Activated B cell treated with CpG ODN at 0.5 μM for 24 hours (primary cell): ENCODE measurements at regions not wholly inside any gene's neighbourhood (a gene's known extent, or its start where the extent isn't known, plus 50 kb on each side); places are given as distances from the start of the nearest gene placed in this dataset.
A peak's percentile ranks its signal among the peaks of the same experiment; 100 is the strongest.

Experiments used
- ATAC-seq: fragments of 200-7000 bp; cut with Tn5 transposase; one replicate; pipeline ENCODE4 v1.10.0; 2021; ENCODE audit warnings: low read depth, mild to moderate bottlenecking, moderate library complexity
- CTCF ChIA-PET: fragments of 350-600 bp; sonication (Branson Sonifier 250); formaldehyde crosslinking; loops from one replicate; lab custom pipeline; 2021; ENCODE audit warnings: antibody characterized with exemption; lab: Charles Lee
- POLR2A ChIA-PET: fragments of 350-600 bp; sonication (Branson Sonifier 250); formaldehyde crosslinking; loops from one replicate; lab custom pipeline; 2021; ENCODE audit warnings: antibody characterized with exemption; lab: Charles Lee
- DNase-seq: peaks from one replicate; pipeline ENCODE4 v3.0.0; 2022
- H3K27ac Mint-ChIP-seq: one replicate; pipeline ENCODE4 v1.8.0; 2020; ENCODE audit warnings: mixed read lengths
- H3K27me3 Mint-ChIP-seq: one replicate; pipeline ENCODE4 v1.8.0; 2021; ENCODE audit warnings: mixed read lengths
- H3K36me3 Mint-ChIP-seq: one replicate; pipeline ENCODE4 v1.8.0; 2021; ENCODE audit warnings: low read depth, mixed read lengths
- H3K4me1 Mint-ChIP-seq: one replicate; pipeline ENCODE4 v1.8.0; 2021; ENCODE audit warnings: mixed read lengths
- H3K4me3 Mint-ChIP-seq: one replicate; pipeline ENCODE4 v1.8.0; 2020; ENCODE audit warnings: mild to moderate bottlenecking, mixed read lengths
- H3K9me3 Mint-ChIP-seq: one replicate; pipeline ENCODE4 v1.8.0; 2020; ENCODE audit warnings: mixed read lengths
- intact Hi-C: fragments of 100-400 bp; cut with micrococcal nuclease; formaldehyde crosslinking; loops from one replicate; pipeline ENCODE4 v1.15.1; 2024
- TF ChIP-seq, protein P1 (sequence below): fragments of 200-600 bp; IDR thresholded peaks from one replicate; pipeline ENCODE4 v1.8.0; 2022; ENCODE audit warnings: antibody characterized with exemption, mild to moderate bottlenecking

DNA sequence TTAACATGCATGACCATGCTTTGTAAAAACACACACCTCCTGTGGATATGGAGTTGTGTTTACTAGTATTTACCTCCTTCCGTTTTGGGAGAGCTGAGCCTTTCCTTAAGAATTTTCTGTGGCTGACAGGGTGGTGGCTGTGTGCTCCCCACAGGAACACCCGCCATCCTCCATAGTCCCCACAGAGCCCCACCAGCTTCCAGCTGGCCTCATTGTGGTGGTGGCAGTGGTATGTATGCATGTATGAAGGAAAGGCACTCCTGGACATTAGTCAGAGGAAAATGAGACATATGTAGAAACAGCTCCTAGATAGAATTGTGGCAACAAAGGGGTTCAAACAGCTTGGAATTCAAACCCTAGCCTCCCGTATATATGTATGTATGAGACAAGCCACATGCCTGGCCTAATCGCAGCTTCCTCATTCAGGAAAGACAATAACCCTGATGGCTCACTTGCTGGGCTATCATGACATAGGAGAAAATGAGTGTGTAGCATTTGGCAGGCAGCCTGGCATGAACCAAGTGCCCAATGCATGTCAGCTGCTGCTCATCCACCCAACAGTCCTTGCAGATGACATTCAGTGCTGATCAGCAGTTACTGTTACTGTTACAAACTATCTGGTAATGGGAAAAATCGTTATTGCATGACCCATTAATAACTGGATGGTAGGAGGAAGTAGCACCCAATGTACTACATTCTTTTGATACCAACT lies 459.7 kb downstream of the EBF1 start:
- ATAC-seq (no peak), DNase-seq (no peak)
- TF ChIP-seq, protein P1, sequence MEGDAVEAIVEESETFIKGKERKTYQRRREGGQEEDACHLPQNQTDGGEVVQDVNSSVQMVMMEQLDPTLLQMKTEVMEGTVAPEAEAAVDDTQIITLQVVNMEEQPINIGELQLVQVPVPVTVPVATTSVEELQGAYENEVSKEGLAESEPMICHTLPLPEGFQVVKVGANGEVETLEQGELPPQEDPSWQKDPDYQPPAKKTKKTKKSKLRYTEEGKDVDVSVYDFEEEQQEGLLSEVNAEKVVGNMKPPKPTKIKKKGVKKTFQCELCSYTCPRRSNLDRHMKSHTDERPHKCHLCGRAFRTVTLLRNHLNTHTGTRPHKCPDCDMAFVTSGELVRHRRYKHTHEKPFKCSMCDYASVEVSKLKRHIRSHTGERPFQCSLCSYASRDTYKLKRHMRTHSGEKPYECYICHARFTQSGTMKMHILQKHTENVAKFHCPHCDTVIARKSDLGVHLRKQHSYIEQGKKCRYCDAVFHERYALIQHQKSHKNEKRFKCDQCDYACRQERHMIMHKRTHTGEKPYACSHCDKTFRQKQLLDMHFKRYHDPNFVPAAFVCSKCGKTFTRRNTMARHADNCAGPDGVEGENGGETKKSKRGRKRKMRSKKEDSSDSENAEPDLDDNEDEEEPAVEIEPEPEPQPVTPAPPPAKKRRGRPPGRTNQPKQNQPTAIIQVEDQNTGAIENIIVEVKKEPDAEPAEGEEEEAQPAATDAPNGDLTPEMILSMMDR, result no peak
- H3K9me3 Mint-ChIP-seq, result peaks cover 2% of the 10 kb centered on the region
- H3K27me3 Mint-ChIP-seq, result no peaks in the 10 kb centered on the region
- no peak overlapping the region for H3K4me3 Mint-ChIP-seq
- POLR2A ChIA-PET, result interaction anchor here (0.6 kb wide), 1 partner anchor 81 kb away, joined by 3 read pairs; no protein-coding TSS in a partner anchor
- H3K27ac Mint-ChIP-seq, result no peak overlapping the region
- CTCF ChIA-PET, result no interaction called here
- H3K4me1 Mint-ChIP-seq, result peaks cover 16% of the 10 kb centered on the region
- intact Hi-C loops, result no loop called here
- no peaks in the 10 kb centered on the region for H3K36me3 Mint-ChIP-seq

DNA sequence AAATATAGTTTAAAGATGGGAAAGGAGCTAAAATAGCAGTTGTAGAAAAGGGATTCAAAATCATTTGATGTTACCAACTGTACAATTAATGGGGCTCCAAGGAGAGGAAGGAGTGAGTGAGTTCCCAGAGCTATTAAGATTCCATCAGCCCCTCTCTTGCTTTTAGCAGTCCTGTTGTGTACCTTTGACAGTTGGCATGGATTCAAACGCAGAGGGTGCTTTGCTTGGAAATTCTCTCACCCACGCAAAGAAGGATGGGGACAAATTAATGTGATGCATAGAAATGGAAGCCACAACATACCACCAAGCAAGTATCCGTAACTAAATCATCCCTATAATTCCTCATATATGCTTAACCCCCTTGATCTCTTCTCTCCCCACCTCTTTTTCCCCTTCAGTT lies 461.3 kb downstream of the EBF1 start:
- H3K9me3 Mint-ChIP-seq, result peaks cover 2% of the 10 kb centered on the region
- no peak overlapping the region for H3K27ac Mint-ChIP-seq
- H3K4me3 Mint-ChIP-seq, result no peak overlapping the region
- TF ChIP-seq, protein P1, result no peak
- no peaks in the 10 kb centered on the region for H3K27me3 Mint-ChIP-seq
- H3K4me1 Mint-ChIP-seq, result peaks cover 14% of the 10 kb centered on the region
- ATAC-seq, result no peak
- DNase-seq, result no peak
- intact Hi-C loops, result no loop called here
- ChIA-PET POLR2A (no interaction called here), CTCF (no interaction called here)
- H3K36me3 Mint-ChIP-seq, result no peaks in the 10 kb centered on the region

DNA sequence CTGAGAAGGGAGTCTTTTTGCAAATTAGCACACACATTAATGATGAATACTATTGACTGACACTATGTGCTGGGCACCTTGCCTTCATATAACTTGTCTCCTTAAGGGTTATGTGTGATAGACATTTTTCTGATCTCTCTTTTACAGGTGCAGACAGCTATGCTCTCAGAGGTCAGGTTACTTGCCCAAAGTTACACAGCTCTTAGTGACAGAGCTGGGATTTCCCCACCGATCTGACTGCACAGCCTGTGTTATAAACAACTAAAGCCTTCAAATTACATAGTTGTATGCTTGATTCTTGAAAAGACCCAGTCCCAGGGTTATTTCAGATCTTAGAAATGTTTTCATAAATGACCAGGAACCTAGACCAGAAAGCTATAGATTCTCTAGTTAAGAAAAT lies 462.7 kb downstream of the EBF1 start:
- Mint-ChIP-seq H3K36me3 (no peaks in the 10 kb centered on the region), H3K4me1 (peaks cover 14% of the 10 kb centered on the region), H3K9me3 (peaks cover 2% of the 10 kb centered on the region), H3K4me3 (no peak overlapping the region), H3K27ac (no peak overlapping the region), H3K27me3 (no peaks in the 10 kb centered on the region)
- intact Hi-C loops, result no loop called here
- POLR2A ChIA-PET, result interaction anchor here (1.0 kb wide), 1 partner anchor 10 kb away, joined by 4 read pairs; no protein-coding TSS in a partner anchor
- CTCF ChIA-PET, result no interaction called here
- ATAC-seq (peak; percentile 52), DNase-seq (no peak)
- TF ChIP-seq, protein P1, result no peak

DNA sequence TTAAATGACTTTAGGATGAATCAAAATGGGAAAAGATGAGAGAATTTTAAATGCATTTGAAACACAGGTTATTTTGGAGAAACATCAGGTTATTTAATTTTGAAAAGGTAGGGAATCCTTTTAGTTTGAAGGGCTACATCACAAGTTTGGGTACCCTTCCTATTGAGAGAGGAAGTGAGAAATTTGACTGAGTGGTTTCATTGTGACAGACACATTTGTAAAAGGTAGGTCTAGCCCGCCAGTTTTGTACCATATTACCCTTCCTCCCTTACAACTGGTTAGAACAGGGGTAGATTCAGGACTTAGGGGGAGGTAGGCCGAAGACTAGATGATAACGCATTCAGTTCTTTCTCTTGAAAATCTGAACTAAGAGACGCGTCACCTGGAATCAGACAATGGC lies 464.2 kb downstream of the EBF1 start:
- Mint-ChIP-seq H3K27ac (no peak overlapping the region), H3K4me1 (peaks cover 14% of the 10 kb centered on the region), H3K27me3 (no peaks in the 10 kb centered on the region), H3K4me3 (no peak overlapping the region), H3K9me3 (peaks cover 2% of the 10 kb centered on the region), H3K36me3 (no peaks in the 10 kb centered on the region)
- no peak for DNase-seq
- TF ChIP-seq, protein P1, result no peak
- ChIA-PET CTCF (no interaction called here), POLR2A (no interaction called here)
- peak; percentile 52 for ATAC-seq
- intact Hi-C loops, result no loop called here

DNA sequence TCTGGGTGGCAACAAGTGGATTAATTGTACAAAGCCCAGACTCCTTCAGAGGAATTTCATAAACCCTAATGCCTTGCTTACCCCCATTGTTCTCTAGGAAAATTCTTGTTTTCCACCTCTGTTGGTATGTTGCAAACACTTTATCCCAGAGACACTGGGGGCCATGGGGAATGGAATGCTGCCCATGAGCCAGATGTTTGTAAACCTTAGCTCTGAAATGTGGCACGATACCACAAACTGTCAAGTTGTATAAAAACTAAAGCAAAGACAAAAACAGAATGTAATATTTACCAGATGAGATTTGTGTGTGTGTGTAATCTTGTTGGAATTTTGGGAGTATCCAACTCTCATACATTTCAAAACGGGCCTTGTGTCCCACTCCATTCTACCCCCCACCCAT lies 465.0 kb downstream of the EBF1 start:
- no peak overlapping the region for H3K27ac Mint-ChIP-seq
- ChIA-PET CTCF (no interaction called here), POLR2A (no interaction called here)
- TF ChIP-seq, protein P1, result no peak
- intact Hi-C loops, result no loop called here
- H3K4me3 Mint-ChIP-seq, result no peak overlapping the region
- DNase-seq (no peak), ATAC-seq (no peak)
- H3K27me3 Mint-ChIP-seq, result no peaks in the 10 kb centered on the region
- no peaks in the 10 kb centered on the region for H3K36me3 Mint-ChIP-seq
- H3K9me3 Mint-ChIP-seq, result peaks cover 2% of the 10 kb centered on the region
- H3K4me1 Mint-ChIP-seq, result peaks cover 14% of the 10 kb centered on the region
